Esophagus muscularis mucosa (tissue), 4 donors: ENCODE measurements at regions not wholly inside any gene's neighbourhood (a gene's known extent, or its start where the extent isn't known, plus 50 kb on each side); places are given as distances from the start of the nearest gene placed in this dataset.

Experiments used
- DNase-seq: peaks from one replicate; pipeline ENCODE4 v3.0.0-alpha.2; 2017; ENCODE audit errors: extremely low spot score
- H3K27ac ChIP-seq, 4 donors: fragments of 200-600 bp; sonication (generic); replicated peaks in 1 of 4; 1 replicate in 3 of 4; 2 replicates in 1 of 4; pipeline ENCODE4 v1.5.1; 2016 to 2019; ENCODE audit warnings: mild to moderate bottlenecking in 1 of 4
- H3K27me3 ChIP-seq, 4 donors: fragments of 200-600 bp; sonication (generic); one replicate each; pipeline versions ENCODE4 v1.5.1 to v1.6.0; 2016 to 2019
- H3K36me3 ChIP-seq, 4 donors: fragments of 200-600 bp; sonication (generic); one replicate each; pipeline ENCODE4 v1.5.1; 2016 to 2019
- H3K4me1 ChIP-seq, 4 donors: fragments of 200-600 bp; sonication (generic); one replicate each; pipeline ENCODE4 v1.5.1; 2016 to 2019
- H3K4me3 ChIP-seq, 4 donors: fragments of 200-600 bp; sonication (generic); 1 replicate in 2 of 4; 2 replicates in 2 of 4; pipeline ENCODE4 v1.5.1; 2016 to 2019; ENCODE audit warnings: mild to moderate bottlenecking in 4 of 4, moderate library complexity in 1 of 4
- H3K9me3 ChIP-seq, 4 donors: fragments of 200-600 bp; sonication (generic); 1 replicate in 3 of 4; 2 replicates in 1 of 4; pipeline ENCODE4 v1.5.1; 2016 to 2019
- CTCF ChIP-seq, 3 experiments: fragments of 200-600 bp in 2 of 3; fragments of 450-650 bp in 1 of 3; sonication (generic) in 2 of 3; IDR thresholded peaks; one replicate each; pipeline ENCODE4 v1.5.1; 2017 to 2019; ENCODE audit warnings: antibody characterized with exemption in 3 of 3, mild to moderate bottlenecking in 2 of 3, moderate library complexity in 1 of 3
- EP300 ChIP-seq: sonication (generic); formaldehyde crosslinking; IDR thresholded peaks from one replicate; pipeline ENCODE4 v1.6.1; 2017; ENCODE audit warnings: antibody characterized with exemption
- POLR2A ChIP-seq: fragments of 450-650 bp; IDR thresholded peaks from one replicate; pipeline ENCODE4 v1.6.1; 2017; ENCODE audit warnings: antibody characterized with exemption, moderate library complexity, mild to moderate bottlenecking, low read depth
- POLR2AphosphoS5 ChIP-seq, 2 donors: sonication (generic); formaldehyde crosslinking; IDR thresholded peaks; one replicate each; pipeline ENCODE4 v1.6.1; 2017; ENCODE audit warnings: antibody characterized with exemption in 2 of 2
- WGBS: methylation state at CpG from one replicate; pipeline ENCODE4 v1.1.5; 2018; 5-methylcytosine and 5-hydroxymethylcytosine counted together
- intact Hi-C: fragments of 100-400 bp; cut with DNase I; formaldehyde crosslinking; loops from one replicate; pipeline ENCODE4 v1.15.1; 2023

- no peak for TF ChIP-seq POLR2AphosphoS5 (IDR thresholded peaks at IDR 0.05)
- no peak for TF ChIP-seq CTCF (IDR thresholded peaks at IDR 0.05)
- TF ChIP-seq POLR2A, result no peak
- no peak for TF ChIP-seq EP300
- Histone ChIP-seq H3K9me3 (no peaks in the 10 kb centered on the region), H3K4me1 (peaks cover 0 to 2% (median 0%) of the 10 kb centered on the region in 4 donors)
These were observed 334.7 kb upstream of the CHAC2 start for GRCh38 chr2:53432936-53433335.

GRCh38 chr2:53429901-53430300 lies 337.7 kb upstream of the CHAC2 start:
- H3K36me3 ChIP-seq, result no peaks in the 10 kb centered on the region
- no peak overlapping the region for H3K4me3 ChIP-seq
- no peaks in the 10 kb centered on the region for H3K27me3 ChIP-seq
- WGBS, result 63% methylated on average over 2 of the region's 2 CpGs
- intact Hi-C loops, result no loop called here
- H3K4me1 ChIP-seq, result no peaks in the 10 kb centered on the region
- TF ChIP-seq POLR2A (no peak), POLR2AphosphoS5 (IDR thresholded peaks at IDR 0.05) (no peak), EP300 (no peak), CTCF (IDR thresholded peaks at IDR 0.05) (no peak)
- H3K9me3 ChIP-seq, result no peaks in the 10 kb centered on the region
- no peak for DNase-seq
- H3K27ac ChIP-seq, result no peak overlapping the region

More at GRCh38 chr2:53432936-53433335, 334.7 kb upstream of the CHAC2 start:
- WGBS, result 56% methylated on average over 3 of the region's 3 CpGs
- H3K27me3 ChIP-seq, result no peaks in the 10 kb centered on the region
- no peak overlapping the region for H3K27ac ChIP-seq
- no peaks in the 10 kb centered on the region for H3K36me3 ChIP-seq
- DNase-seq, result no peak
- intact Hi-C loops, result no loop called here
- H3K4me3 ChIP-seq, result no peak overlapping the region

- Histone ChIP-seq H3K27me3 (no peaks in the 10 kb centered on the region), H3K4me3 (no peak overlapping the region), H3K36me3 (no peaks in the 10 kb centered on the region), H3K9me3 (peaks cover 0 to 8% (median 0%) of the 10 kb centered on the region in 4 donors), H3K4me1 (no peaks in the 10 kb centered on the region), H3K27ac (no peak overlapping the region)
- intact Hi-C loops, result no loop called here
- 80% methylated on average over 2 of the region's 3 CpGs for WGBS
- DNase-seq, result no peak
- TF ChIP-seq CTCF (IDR thresholded peaks at IDR 0.05) (no peak), EP300 (no peak), POLR2AphosphoS5 (IDR thresholded peaks at IDR 0.05) (no peak), POLR2A (no peak)
These were observed 342.7 kb upstream of the CHAC2 start for GRCh38 chr2:53424902-53425301.

DNA sequence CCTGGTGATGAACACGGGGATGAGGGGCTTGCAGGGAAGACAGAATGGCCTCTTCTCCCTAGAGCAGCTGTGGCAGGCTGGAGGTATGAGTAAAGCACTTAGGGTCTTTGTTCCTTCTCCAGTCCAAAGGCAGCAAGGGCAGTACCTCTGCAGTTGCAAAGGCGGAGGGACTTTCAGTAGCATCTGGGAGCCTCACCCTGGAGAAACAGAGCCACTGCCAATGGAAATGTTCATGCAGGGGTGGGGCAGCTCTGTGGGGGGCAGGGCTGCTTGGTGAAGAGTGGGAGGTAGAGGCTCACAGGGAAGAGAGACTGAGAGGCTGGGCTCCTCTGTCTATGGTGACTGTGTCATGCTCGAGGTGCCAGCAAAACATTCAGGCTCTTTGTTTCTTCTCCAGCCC lies 344.1 kb upstream of the CHAC2 start:
- intact Hi-C loops, result no loop called here
- Histone ChIP-seq H3K36me3 (no peaks in the 10 kb centered on the region), H3K27me3 (no peaks in the 10 kb centered on the region), H3K4me3 (no peak overlapping the region), H3K27ac (no peak overlapping the region), H3K4me1 (no peaks in the 10 kb centered on the region), H3K9me3 (peaks cover 0 to 9% (median 0%) of the 10 kb centered on the region in 4 donors)
- TF ChIP-seq POLR2A (no peak), EP300 (no peak), CTCF (IDR thresholded peaks at IDR 0.05) (no peak), POLR2AphosphoS5 (IDR thresholded peaks at IDR 0.05) (no peak)
- 100% methylated on average over 3 of the region's 3 CpGs for WGBS
- no peak for DNase-seq

GRCh38 chr2:53422979-53423378 lies 344.6 kb upstream of the CHAC2 start:
- Histone ChIP-seq H3K27me3 (no peaks in the 10 kb centered on the region), H3K9me3 (peaks cover 0 to 9% (median 0%) of the 10 kb centered on the region in 4 donors), H3K4me1 (no peaks in the 10 kb centered on the region), H3K4me3 (no peak overlapping the region), H3K27ac (no peak overlapping the region), H3K36me3 (no peaks in the 10 kb centered on the region)
- no peak for DNase-seq
- intact Hi-C loops, result no loop called here
- 74% methylated on average over 3 of the region's 3 CpGs for WGBS
- TF ChIP-seq POLR2A, result no peak
- peak; percentile 31 to 47 (median 42) for TF ChIP-seq CTCF (IDR thresholded peaks at IDR 0.05)
